ENCODE measurements at regions not wholly inside any gene's neighbourhood (a gene's known extent, or its start where the extent isn't known, plus 50 kb on each side); places are given as distances from the start of the nearest gene placed in this dataset.

DNA sequence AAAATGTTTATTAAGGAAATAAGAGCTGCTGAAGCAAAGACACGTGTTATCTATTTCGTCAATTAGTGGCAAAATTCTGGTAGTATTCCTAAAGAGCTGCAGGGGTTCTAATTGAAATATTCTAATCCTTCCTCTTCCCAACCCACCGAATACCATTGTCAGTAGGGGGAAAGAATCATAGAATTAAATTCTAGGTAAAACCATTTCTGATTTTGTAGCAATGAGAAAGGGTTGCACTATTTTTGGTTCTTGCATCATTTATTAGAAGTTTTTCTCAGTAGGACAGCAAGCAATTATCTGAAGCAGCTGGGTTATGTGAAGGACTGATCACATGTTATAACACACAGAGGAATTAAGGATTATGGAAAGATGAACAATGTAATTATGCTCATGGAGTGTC is 80.3 kb upstream of the SEMA6A start:
- Histone ChIP-seq H4K20me1 (ENCODE audit: insufficient read depth) (no peaks in the 10 kb centered on the region), H3K9ac (no peak overlapping the region), H3K79me2 (ENCODE audit: insufficient read depth, low read depth) (no peaks in the 10 kb centered on the region), H3K27ac (no peak overlapping the region), H2AFZ (ENCODE audit: low read depth) (no peak overlapping the region), H3K4me1 (ENCODE audit: low read depth, poor library complexity, severe bottlenecking) (no peaks in the 10 kb centered on the region), H3K4me3 (IDR thresholded peaks at IDR 0.05; ENCODE audit: insufficient read depth, low read depth, low read length) (no peak overlapping the region), H3K36me3 (ENCODE audit: insufficient read depth) (no peaks in the 10 kb centered on the region), H3K4me2 (no peak overlapping the region), H3K27me3 (ENCODE audit: insufficient read depth, low read depth) (no peaks in the 10 kb centered on the region)
- TF ChIP-seq, protein P1, sequence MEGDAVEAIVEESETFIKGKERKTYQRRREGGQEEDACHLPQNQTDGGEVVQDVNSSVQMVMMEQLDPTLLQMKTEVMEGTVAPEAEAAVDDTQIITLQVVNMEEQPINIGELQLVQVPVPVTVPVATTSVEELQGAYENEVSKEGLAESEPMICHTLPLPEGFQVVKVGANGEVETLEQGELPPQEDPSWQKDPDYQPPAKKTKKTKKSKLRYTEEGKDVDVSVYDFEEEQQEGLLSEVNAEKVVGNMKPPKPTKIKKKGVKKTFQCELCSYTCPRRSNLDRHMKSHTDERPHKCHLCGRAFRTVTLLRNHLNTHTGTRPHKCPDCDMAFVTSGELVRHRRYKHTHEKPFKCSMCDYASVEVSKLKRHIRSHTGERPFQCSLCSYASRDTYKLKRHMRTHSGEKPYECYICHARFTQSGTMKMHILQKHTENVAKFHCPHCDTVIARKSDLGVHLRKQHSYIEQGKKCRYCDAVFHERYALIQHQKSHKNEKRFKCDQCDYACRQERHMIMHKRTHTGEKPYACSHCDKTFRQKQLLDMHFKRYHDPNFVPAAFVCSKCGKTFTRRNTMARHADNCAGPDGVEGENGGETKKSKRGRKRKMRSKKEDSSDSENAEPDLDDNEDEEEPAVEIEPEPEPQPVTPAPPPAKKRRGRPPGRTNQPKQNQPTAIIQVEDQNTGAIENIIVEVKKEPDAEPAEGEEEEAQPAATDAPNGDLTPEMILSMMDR (conservative IDR thresholded peaks at IDR 0.05; ENCODE audit: low read depth, low read length), result no peak

DNA sequence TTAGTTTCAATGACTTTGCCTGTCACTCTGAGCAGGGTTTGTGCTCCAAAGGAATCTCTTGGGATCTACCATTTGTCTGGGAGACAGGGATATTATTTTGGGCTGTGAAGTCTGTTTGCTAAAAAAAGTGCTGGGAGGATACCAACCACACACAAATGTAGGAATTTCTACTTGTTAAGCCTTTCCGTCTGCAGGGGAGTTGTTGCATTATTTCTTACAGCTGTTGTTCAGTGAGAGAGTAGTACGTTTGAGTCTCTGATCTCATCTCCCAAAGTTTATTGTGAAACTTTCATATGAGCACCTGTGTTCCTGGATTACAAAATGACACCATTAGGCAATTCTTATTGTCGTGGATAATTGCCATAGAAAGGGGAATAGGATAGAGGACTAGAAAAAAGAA is 78.3 kb upstream of the SEMA6A start:
- H3K79me2 ChIP-seq (ENCODE audit: insufficient read depth, low read depth), result no peaks in the 10 kb centered on the region
- no peak overlapping the region for H3K27ac ChIP-seq
- no peaks in the 10 kb centered on the region for H3K4me1 ChIP-seq (ENCODE audit: low read depth, poor library complexity, severe bottlenecking)
- no peak overlapping the region for H2AFZ ChIP-seq (ENCODE audit: low read depth)
- no peak overlapping the region for H3K4me3 ChIP-seq (IDR thresholded peaks at IDR 0.05; ENCODE audit: insufficient read depth, low read depth, low read length)
- no peaks in the 10 kb centered on the region for H3K36me3 ChIP-seq (ENCODE audit: insufficient read depth)
- H4K20me1 ChIP-seq (ENCODE audit: insufficient read depth), result no peaks in the 10 kb centered on the region
- TF ChIP-seq, protein P1 (conservative IDR thresholded peaks at IDR 0.05; ENCODE audit: low read depth, low read length), result no peak
- no peak overlapping the region for H3K9ac ChIP-seq
- H3K4me2 ChIP-seq, result no peak overlapping the region
- H3K27me3 ChIP-seq (ENCODE audit: insufficient read depth, low read depth), result no peaks in the 10 kb centered on the region

DNA sequence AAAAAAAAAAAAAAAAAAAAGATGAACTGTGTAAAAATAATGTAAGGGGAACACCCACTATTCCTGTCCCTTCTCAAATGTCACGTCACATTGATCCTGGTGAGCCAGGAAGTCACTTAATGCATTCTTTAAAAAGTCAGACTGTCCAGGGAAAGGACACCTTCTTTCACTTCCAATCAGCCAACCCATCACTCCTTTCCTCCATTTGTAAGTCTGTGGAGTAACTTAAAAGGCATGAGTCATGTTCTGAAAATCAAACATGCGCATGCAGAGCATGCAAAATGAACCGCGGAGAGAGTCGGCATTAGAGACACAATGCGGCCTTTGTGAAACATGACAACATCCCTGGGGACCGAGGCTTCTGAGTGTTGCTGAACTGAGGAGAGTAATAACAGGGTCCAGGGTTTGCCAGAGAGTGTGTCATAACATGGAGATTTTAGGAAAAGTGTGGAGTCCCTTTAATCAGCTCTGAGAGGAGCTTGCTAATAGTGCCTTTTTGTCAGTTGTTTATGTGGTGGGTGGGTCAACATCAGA is 77.6 kb upstream of the SEMA6A start:
- Histone ChIP-seq H3K27me3 (ENCODE audit: insufficient read depth, low read depth) (no peaks in the 10 kb centered on the region), H3K9ac (no peak overlapping the region), H4K20me1 (ENCODE audit: insufficient read depth) (no peaks in the 10 kb centered on the region), H3K4me3 (IDR thresholded peaks at IDR 0.05; ENCODE audit: insufficient read depth, low read depth, low read length) (no peak overlapping the region), H3K4me1 (ENCODE audit: low read depth, poor library complexity, severe bottlenecking) (no peaks in the 10 kb centered on the region), H3K36me3 (ENCODE audit: insufficient read depth) (no peaks in the 10 kb centered on the region), H3K27ac (no peak overlapping the region), H3K79me2 (ENCODE audit: insufficient read depth, low read depth) (no peaks in the 10 kb centered on the region), H2AFZ (ENCODE audit: low read depth) (no peak overlapping the region), H3K4me2 (no peak overlapping the region)
- TF ChIP-seq, protein P1 (conservative IDR thresholded peaks at IDR 0.05; ENCODE audit: low read depth, low read length), result no peak

DNA sequence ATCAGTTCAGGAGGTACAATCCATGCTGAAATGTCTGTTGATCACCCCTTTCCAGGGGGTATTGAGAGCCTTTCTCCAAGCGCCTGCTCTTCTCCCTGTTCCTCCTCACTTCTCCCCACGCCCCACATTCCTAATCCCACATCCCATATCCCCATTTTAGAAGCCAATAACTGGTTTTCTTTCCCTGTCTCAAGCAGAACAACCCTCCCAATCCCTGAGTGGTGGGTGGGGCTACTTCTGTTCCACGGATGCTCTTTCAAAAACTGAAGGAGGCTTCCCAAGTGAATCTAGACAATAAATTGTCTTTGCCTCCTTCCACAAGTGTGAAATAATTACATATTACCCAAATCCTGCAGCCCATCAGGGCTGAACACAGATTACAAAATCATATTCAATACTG is 77.0 kb upstream of the SEMA6A start:
- Histone ChIP-seq H2AFZ (ENCODE audit: low read depth) (no peak overlapping the region), H3K4me2 (no peak overlapping the region), H4K20me1 (ENCODE audit: insufficient read depth) (no peaks in the 10 kb centered on the region), H3K4me1 (ENCODE audit: low read depth, poor library complexity, severe bottlenecking) (no peaks in the 10 kb centered on the region), H3K79me2 (ENCODE audit: insufficient read depth, low read depth) (no peaks in the 10 kb centered on the region), H3K36me3 (ENCODE audit: insufficient read depth) (no peaks in the 10 kb centered on the region), H3K27ac (no peak overlapping the region), H3K4me3 (IDR thresholded peaks at IDR 0.05; ENCODE audit: insufficient read depth, low read depth, low read length) (no peak overlapping the region), H3K27me3 (ENCODE audit: insufficient read depth, low read depth) (no peaks in the 10 kb centered on the region), H3K9ac (no peak overlapping the region)
- TF ChIP-seq, protein P1 (conservative IDR thresholded peaks at IDR 0.05; ENCODE audit: low read depth, low read length), result no peak

Data from KMS-11 (cell line).